Esophagus muscularis mucosa (tissue), 4 donors: ENCODE measurements at regions not wholly inside any gene's neighbourhood (a gene's known extent, or its start where the extent isn't known, plus 50 kb on each side); places are given as distances from the start of the nearest gene placed in this dataset.

Experiments used
- EP300 ChIP-seq: sonication (generic); formaldehyde crosslinking; IDR thresholded peaks from one replicate; pipeline ENCODE4 v1.6.1; 2017; ENCODE audit warnings: antibody characterized with exemption
- POLR2A ChIP-seq: fragments of 450-650 bp; IDR thresholded peaks from one replicate; pipeline ENCODE4 v1.6.1; 2017; ENCODE audit warnings: antibody characterized with exemption, moderate library complexity, mild to moderate bottlenecking, low read depth
- TF ChIP-seq, protein P1 (sequence below), 3 experiments: fragments of 200-600 bp in 2 of 3; fragments of 450-650 bp in 1 of 3; sonication (generic) in 2 of 3; IDR thresholded peaks; one replicate each; pipeline ENCODE4 v1.5.1; 2017 to 2019; ENCODE audit warnings: antibody characterized with exemption in 3 of 3, mild to moderate bottlenecking in 2 of 3, moderate library complexity in 1 of 3

DNA sequence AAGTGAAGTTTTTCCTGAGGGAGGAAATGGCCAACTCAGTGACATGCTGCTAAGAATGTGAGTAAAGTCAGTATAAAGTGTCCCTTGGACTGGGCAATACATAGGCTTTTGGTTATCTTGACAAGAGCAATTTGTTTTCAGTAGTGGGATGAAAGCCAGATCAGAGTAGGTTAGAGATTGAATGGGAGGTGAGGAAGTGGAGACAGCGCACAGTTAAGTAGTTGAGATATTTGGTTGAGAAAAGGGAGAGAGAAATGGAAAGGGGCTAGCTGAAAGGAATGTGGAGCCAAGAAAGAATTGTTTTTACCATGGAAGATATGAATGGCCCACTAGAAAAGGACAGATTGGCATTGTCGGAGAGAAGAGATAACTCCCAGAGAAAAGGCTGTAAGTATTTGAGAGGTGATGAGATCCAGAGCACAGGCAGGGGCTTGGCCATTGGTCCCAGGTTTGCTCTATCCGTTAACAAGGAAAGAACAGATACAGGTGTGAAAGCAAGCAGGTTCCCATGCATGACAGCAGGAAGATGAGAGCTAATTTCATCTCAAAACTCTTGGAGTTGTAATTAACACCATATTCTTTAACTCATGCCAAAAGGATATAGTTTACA lies 392.0 kb downstream of the NR2F1-AS1 start:
- TF ChIP-seq, protein P1, sequence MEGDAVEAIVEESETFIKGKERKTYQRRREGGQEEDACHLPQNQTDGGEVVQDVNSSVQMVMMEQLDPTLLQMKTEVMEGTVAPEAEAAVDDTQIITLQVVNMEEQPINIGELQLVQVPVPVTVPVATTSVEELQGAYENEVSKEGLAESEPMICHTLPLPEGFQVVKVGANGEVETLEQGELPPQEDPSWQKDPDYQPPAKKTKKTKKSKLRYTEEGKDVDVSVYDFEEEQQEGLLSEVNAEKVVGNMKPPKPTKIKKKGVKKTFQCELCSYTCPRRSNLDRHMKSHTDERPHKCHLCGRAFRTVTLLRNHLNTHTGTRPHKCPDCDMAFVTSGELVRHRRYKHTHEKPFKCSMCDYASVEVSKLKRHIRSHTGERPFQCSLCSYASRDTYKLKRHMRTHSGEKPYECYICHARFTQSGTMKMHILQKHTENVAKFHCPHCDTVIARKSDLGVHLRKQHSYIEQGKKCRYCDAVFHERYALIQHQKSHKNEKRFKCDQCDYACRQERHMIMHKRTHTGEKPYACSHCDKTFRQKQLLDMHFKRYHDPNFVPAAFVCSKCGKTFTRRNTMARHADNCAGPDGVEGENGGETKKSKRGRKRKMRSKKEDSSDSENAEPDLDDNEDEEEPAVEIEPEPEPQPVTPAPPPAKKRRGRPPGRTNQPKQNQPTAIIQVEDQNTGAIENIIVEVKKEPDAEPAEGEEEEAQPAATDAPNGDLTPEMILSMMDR (IDR thresholded peaks at IDR 0.05): no peak
- TF ChIP-seq POLR2A (no peak), EP300 (no peak)
